ENCODE measurements at regions not wholly inside any gene's neighbourhood (a gene's known extent, or its start where the extent isn't known, plus 50 kb on each side); places are given as distances from the start of the nearest gene placed in this dataset.

GRCh38 chr18:14927701-14928100 lies 179.7 kb downstream of the ANKRD30B start:
- Histone ChIP-seq H3K27ac (replicated peaks) (no peak overlapping the region), H3K27me3 (ENCODE audit: insufficient read depth, poor library complexity, severe bottlenecking) (peaks cover 3% of the 10 kb centered on the region), H3K4me3 (replicated peaks; ENCODE audit: insufficient read depth, low read length) (no peak overlapping the region)
- DNase-seq (ENCODE audit: low read depth in 1 of 2, low spot score in 1 of 2) = no peak
- TF ChIP-seq REST (IDR thresholded peaks at IDR 0.05; ENCODE audit: insufficient replicate concordance, low read depth) (no peak), GABPA (IDR thresholded peaks at IDR 0.05; ENCODE audit: low read depth) (no peak), POLR2AphosphoS5 (IDR thresholded peaks at IDR 0.05; ENCODE audit: low read depth) (no peak), SPI1 (IDR thresholded peaks at IDR 0.05; ENCODE audit: borderline replicate concordance, low read depth) (no peak), CTCF (IDR thresholded peaks at IDR 0.05; ENCODE audit: insufficient read depth, low read length) (no peak)

- DNase-seq (ENCODE audit: low read depth in 1 of 2, low spot score in 1 of 2) = no peak
- Histone ChIP-seq H3K4me3 (replicated peaks; ENCODE audit: insufficient read depth, low read length) (no peak overlapping the region), H3K27me3 (ENCODE audit: insufficient read depth, poor library complexity, severe bottlenecking) (peaks cover 3% of the 10 kb centered on the region), H3K27ac (replicated peaks) (no peak overlapping the region)
- TF ChIP-seq POLR2AphosphoS5 (IDR thresholded peaks at IDR 0.05; ENCODE audit: low read depth) = no peak
- TF ChIP-seq SPI1 (IDR thresholded peaks at IDR 0.05; ENCODE audit: borderline replicate concordance, low read depth) = no peak
These were observed 180.4 kb downstream of the ANKRD30B start for GRCh38 chr18:14928396-14928795.

GRCh38 chr18:14930076-14930475 lies 182.1 kb downstream of the ANKRD30B start:
- no peak for DNase-seq (ENCODE audit: low read depth in 1 of 2, low spot score in 1 of 2)
- peaks cover 3% of the 10 kb centered on the region for H3K27me3 ChIP-seq (ENCODE audit: insufficient read depth, poor library complexity, severe bottlenecking)
- H3K27ac ChIP-seq (replicated peaks) = no peak overlapping the region
- no peak for TF ChIP-seq POLR2AphosphoS5 (IDR thresholded peaks at IDR 0.05; ENCODE audit: low read depth)
- TF ChIP-seq CTCF (IDR thresholded peaks at IDR 0.05; ENCODE audit: insufficient read depth, low read length) = no peak
- TF ChIP-seq REST (IDR thresholded peaks at IDR 0.05; ENCODE audit: insufficient replicate concordance, low read depth) = no peak
- TF ChIP-seq SPI1 (IDR thresholded peaks at IDR 0.05; ENCODE audit: borderline replicate concordance, low read depth) = no peak
- no peak overlapping the region for H3K4me3 ChIP-seq (replicated peaks; ENCODE audit: insufficient read depth, low read length)

- TF ChIP-seq CTCF (IDR thresholded peaks at IDR 0.05; ENCODE audit: insufficient read depth, low read length) = no peak
- TF ChIP-seq GABPA (IDR thresholded peaks at IDR 0.05; ENCODE audit: low read depth) = no peak
- no peak for TF ChIP-seq SPI1 (IDR thresholded peaks at IDR 0.05; ENCODE audit: borderline replicate concordance, low read depth)
- no peak for TF ChIP-seq REST (IDR thresholded peaks at IDR 0.05; ENCODE audit: insufficient replicate concordance, low read depth)
- TF ChIP-seq POLR2AphosphoS5 (IDR thresholded peaks at IDR 0.05; ENCODE audit: low read depth) = no peak
- H3K27ac ChIP-seq (replicated peaks) = no peak overlapping the region
- no peak overlapping the region for H3K4me3 ChIP-seq (replicated peaks; ENCODE audit: insufficient read depth, low read length)
- H3K27me3 ChIP-seq (ENCODE audit: insufficient read depth, poor library complexity, severe bottlenecking) = peaks cover 3% of the 10 kb centered on the region
- no peak for DNase-seq (ENCODE audit: low read depth in 1 of 2, low spot score in 1 of 2)
These were observed 182.6 kb downstream of the ANKRD30B start for GRCh38 chr18:14930576-14930975.
